CD4-positive, alpha-beta T cell (primary cell): ENCODE measurements at regions not wholly inside any gene's neighbourhood (a gene's known extent, or its start where the extent isn't known, plus 50 kb on each side); places are given as distances from the start of the nearest gene placed in this dataset.

Experiments
- ATAC-seq: fragments of 200-7000 bp; cut with Tn5 transposase; one replicate; pipeline ENCODE4 v1.10.0; 2022; ENCODE audit warnings: mild to moderate bottlenecking; ENCODE audit not compliant: poor library complexity
- CTCF ChIA-PET: fragments of 350-600 bp; sonication (Branson Sonifier 250); formaldehyde crosslinking; loops from one replicate; lab custom pipeline; 2021; ENCODE audit warnings: antibody characterized with exemption, inconsistent platforms; lab: Charles Lee
- POLR2A ChIA-PET: fragments of 350-600 bp; sonication (Branson Sonifier 250); formaldehyde crosslinking; loops from one replicate; lab custom pipeline; 2021; ENCODE audit warnings: antibody characterized with exemption, inconsistent platforms; lab: Charles Lee
- DNase-seq, 14 experiments: peaks; one replicate each; pipeline ENCODE4 v3.0.0-alpha.2; 2013 to 2020; ENCODE audit warnings: mixed read lengths in 2 of 14
- H3K27ac ChIP-seq, 2 donors: one replicate each; pipeline versions ENCODE4 v1.5.1 to v1.7.0; 2013; ENCODE audit warnings: low read length in 2 of 2, low read depth in 1 of 2, mild to moderate bottlenecking in 1 of 2
- H3K27me3 ChIP-seq, 2 experiments: 1 replicate in 1 of 2; 2 replicates in 1 of 2; pipeline versions ENCODE4 v1.6.1 to v1.7.0; 2013; ENCODE audit warnings: low read length in 2 of 2, control low read depth in 1 of 2, mild to moderate bottlenecking in 1 of 2, moderate library complexity in 1 of 2; ENCODE audit not compliant: insufficient read depth in 2 of 2, control insufficient read depth in 1 of 2
- H3K36me3 ChIP-seq: one replicate; pipeline ENCODE4 v1.6.1; 2013; ENCODE audit warnings: low read length, control low read depth; ENCODE audit not compliant: insufficient read depth
- H3K4me1 ChIP-seq: one replicate; pipeline ENCODE4 v1.6.1; 2013; ENCODE audit warnings: low read length, control low read depth; ENCODE audit not compliant: insufficient read depth
- H3K4me3 ChIP-seq: one replicate; pipeline ENCODE4 v1.5.1; 2013; ENCODE audit warnings: mild to moderate bottlenecking, low read length, moderate library complexity
- H3K9me3 ChIP-seq, 2 experiments: 1 replicate in 1 of 2; 2 replicates in 1 of 2; pipeline versions ENCODE4 v1.6.1 to v1.7.0; 2013; ENCODE audit warnings: low read length in 2 of 2, mild to moderate bottlenecking in 2 of 2, control low read depth in 1 of 2, moderate library complexity in 1 of 2; ENCODE audit not compliant: control insufficient read depth in 1 of 2, insufficient read depth in 1 of 2
- H3K27ac Mint-ChIP-seq: one replicate; pipeline ENCODE4 v1.8.0; 2020; ENCODE audit warnings: mixed read lengths
- H3K27me3 Mint-ChIP-seq: one replicate; pipeline ENCODE4 v1.8.0; 2021; ENCODE audit warnings: mixed read lengths
- H3K36me3 Mint-ChIP-seq: one replicate; pipeline ENCODE4 v1.8.0; 2021; ENCODE audit warnings: low read depth, mixed read lengths
- H3K4me1 Mint-ChIP-seq: one replicate; pipeline ENCODE4 v1.8.0; 2021; ENCODE audit warnings: low read depth, mixed read lengths
- H3K4me3 Mint-ChIP-seq: one replicate; pipeline ENCODE4 v1.8.0; 2020; ENCODE audit warnings: mild to moderate bottlenecking, mixed read lengths
- H3K9me3 Mint-ChIP-seq: one replicate; pipeline ENCODE4 v1.8.0; 2020; ENCODE audit warnings: mixed read lengths
- CTCF ChIP-seq: fragments of 200-600 bp; IDR thresholded peaks from one replicate; pipeline ENCODE4 v1.8.0; 2022; ENCODE audit warnings: antibody characterized with exemption, mild to moderate bottlenecking
- intact Hi-C, 2 experiments: fragments of 100-400 bp; cut with DNase I in 1 of 2; cut with micrococcal nuclease in 1 of 2; formaldehyde crosslinking; loops; one replicate each; pipeline versions ENCODE4 v1.15.1 to v1.9.0; 2023 to 2025; cut with DNase I, micrococcal nuclease

GRCh38 chr15:97528238-97528637 lies 432.3 kb upstream of the ARRDC4 start:
- TF ChIP-seq CTCF, result no peak
- no peak overlapping the region for H3K27ac Mint-ChIP-seq
- POLR2A ChIA-PET, result no interaction called here

GRCh38 chr15:97545799-97546198 lies 414.7 kb upstream of the ARRDC4 start:
- CTCF ChIA-PET, result no interaction called here
- no peaks in the 10 kb centered on the region for H3K36me3 ChIP-seq
- peaks cover 0 to 4% of the 10 kb centered on the region in 2 experiments for H3K9me3 ChIP-seq
- Mint-ChIP-seq H3K27me3 (no peaks in the 10 kb centered on the region), H3K27ac (no peak overlapping the region), H3K4me1 (no peaks in the 10 kb centered on the region), H3K9me3 (peaks cover 15% of the 10 kb centered on the region), H3K36me3 (no peaks in the 10 kb centered on the region), H3K4me3 (no peak overlapping the region)
- no peak overlapping the region for H3K27ac ChIP-seq
- POLR2A ChIA-PET, result no interaction called here
- intact Hi-C loops, result no loop called here
- H3K4me1 ChIP-seq, result no peaks in the 10 kb centered on the region
- no peak overlapping the region for H3K4me3 ChIP-seq
- no peak for TF ChIP-seq CTCF
- ATAC-seq (no peak), DNase-seq (no peak)
- no peaks in the 10 kb centered on the region for H3K27me3 ChIP-seq

More at GRCh38 chr15:97528238-97528637, 432.3 kb upstream of the ARRDC4 start:
- intact Hi-C loops, result no loop called here
- H3K27ac ChIP-seq, result no peak overlapping the region
- H3K9me3 Mint-ChIP-seq, result peaks cover 2% of the 10 kb centered on the region
- H3K4me1 ChIP-seq, result no peaks in the 10 kb centered on the region
- no peaks in the 10 kb centered on the region for H3K27me3 ChIP-seq
- H3K4me1 Mint-ChIP-seq, result no peaks in the 10 kb centered on the region
- no peak overlapping the region for H3K4me3 Mint-ChIP-seq
- no peaks in the 10 kb centered on the region for H3K27me3 Mint-ChIP-seq
- DNase-seq (no peak), ATAC-seq (no peak)
- no peaks in the 10 kb centered on the region for H3K36me3 ChIP-seq
- H3K36me3 Mint-ChIP-seq, result no peaks in the 10 kb centered on the region
- H3K4me3 ChIP-seq, result no peak overlapping the region
- CTCF ChIA-PET, result no interaction called here
- H3K9me3 ChIP-seq, result no peaks in the 10 kb centered on the region

GRCh38 chr15:97547381-97547780 lies 413.1 kb upstream of the ARRDC4 start:
- no peaks in the 10 kb centered on the region for H3K36me3 ChIP-seq
- no peaks in the 10 kb centered on the region for H3K4me1 ChIP-seq
- no peak overlapping the region for H3K27ac Mint-ChIP-seq
- CTCF ChIA-PET, result no interaction called here
- no peaks in the 10 kb centered on the region for H3K27me3 Mint-ChIP-seq
- intact Hi-C loops, result no loop called here
- POLR2A ChIA-PET, result no interaction called here
- H3K4me3 ChIP-seq, result no peak overlapping the region
- no peak overlapping the region for H3K27ac ChIP-seq
- peaks cover 18% of the 10 kb centered on the region for H3K9me3 Mint-ChIP-seq
- DNase-seq (no peak), ATAC-seq (no peak)
- no peaks in the 10 kb centered on the region for H3K27me3 ChIP-seq
- peaks cover 0 to 4% of the 10 kb centered on the region in 2 experiments for H3K9me3 ChIP-seq
- TF ChIP-seq CTCF, result no peak
- no peak overlapping the region for H3K4me3 Mint-ChIP-seq
- H3K4me1 Mint-ChIP-seq, result no peaks in the 10 kb centered on the region
- no peaks in the 10 kb centered on the region for H3K36me3 Mint-ChIP-seq
